Chondrocyte (in vitro differentiated cells): ENCODE measurements at regions not wholly inside any gene's neighbourhood (a gene's known extent, or its start where the extent isn't known, plus 50 kb on each side); places are given as distances from the start of the nearest gene placed in this dataset.

ENCODE experiments used
- DNase-seq: peaks from one replicate; pipeline ENCODE4 v3.0.0; 2021; ENCODE audit warnings: mixed read lengths, low spot score
- H3K27ac Mint-ChIP-seq: one replicate; pipeline ENCODE4 v1.8.0; 2021; ENCODE audit warnings: mild to moderate bottlenecking, moderate library complexity, mixed read lengths; ENCODE audit not compliant: unreplicated experiment
- H3K27me3 Mint-ChIP-seq: 2 replicates; pipeline ENCODE4 v1.8.0; 2021; ENCODE audit warnings: low read depth, mixed read lengths
- H3K36me3 Mint-ChIP-seq: 2 replicates; pipeline ENCODE4 v1.8.0; 2021; ENCODE audit warnings: low read depth, mixed read lengths
- H3K4me1 Mint-ChIP-seq: 2 replicates; pipeline ENCODE4 v1.8.0; 2021; ENCODE audit warnings: low read depth, mild to moderate bottlenecking, mixed read lengths
- H3K4me3 Mint-ChIP-seq: one replicate; pipeline ENCODE4 v1.8.0; 2021; ENCODE audit warnings: mild to moderate bottlenecking, moderate library complexity, mixed read lengths; ENCODE audit not compliant: unreplicated experiment
- H3K9me3 Mint-ChIP-seq: 2 replicates; pipeline ENCODE4 v1.8.0; 2021; ENCODE audit warnings: low read depth, mixed read lengths
- TF ChIP-seq, protein P1 (sequence below): fragments of 200-600 bp; sonication (generic); IDR thresholded peaks from 2 replicates; pipeline ENCODE4 v1.5.0; 2021; ENCODE audit warnings: antibody characterized with exemption, mild to moderate bottlenecking, moderate library complexity

DNA sequence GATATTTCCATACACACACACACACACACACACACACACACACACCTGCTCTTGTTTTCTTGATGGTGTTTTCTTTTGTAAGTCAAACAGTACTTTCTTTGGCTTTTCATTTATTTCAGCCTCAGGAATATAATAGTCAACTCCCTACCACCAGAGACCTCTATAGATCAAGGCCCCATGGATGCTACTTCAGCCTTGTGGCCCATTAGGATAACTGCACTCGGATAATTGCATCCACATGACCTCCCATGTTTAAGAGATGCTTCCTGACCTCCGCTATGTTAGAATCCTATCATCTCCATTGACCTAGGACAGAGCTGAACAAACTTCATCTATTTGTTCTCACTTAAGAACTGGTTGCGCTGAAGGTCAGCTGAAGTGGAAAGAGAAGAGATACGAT is 1094.0 kb upstream of the B3GALT2 start:
- Mint-ChIP-seq H3K36me3 (no peaks in the 10 kb centered on the region), H3K27me3 (no peaks in the 10 kb centered on the region), H3K4me1 (no peaks in the 10 kb centered on the region), H3K27ac (no peak overlapping the region), H3K9me3 (peaks cover 5% of the 10 kb centered on the region), H3K4me3 (no peak overlapping the region)
- TF ChIP-seq, protein P1, sequence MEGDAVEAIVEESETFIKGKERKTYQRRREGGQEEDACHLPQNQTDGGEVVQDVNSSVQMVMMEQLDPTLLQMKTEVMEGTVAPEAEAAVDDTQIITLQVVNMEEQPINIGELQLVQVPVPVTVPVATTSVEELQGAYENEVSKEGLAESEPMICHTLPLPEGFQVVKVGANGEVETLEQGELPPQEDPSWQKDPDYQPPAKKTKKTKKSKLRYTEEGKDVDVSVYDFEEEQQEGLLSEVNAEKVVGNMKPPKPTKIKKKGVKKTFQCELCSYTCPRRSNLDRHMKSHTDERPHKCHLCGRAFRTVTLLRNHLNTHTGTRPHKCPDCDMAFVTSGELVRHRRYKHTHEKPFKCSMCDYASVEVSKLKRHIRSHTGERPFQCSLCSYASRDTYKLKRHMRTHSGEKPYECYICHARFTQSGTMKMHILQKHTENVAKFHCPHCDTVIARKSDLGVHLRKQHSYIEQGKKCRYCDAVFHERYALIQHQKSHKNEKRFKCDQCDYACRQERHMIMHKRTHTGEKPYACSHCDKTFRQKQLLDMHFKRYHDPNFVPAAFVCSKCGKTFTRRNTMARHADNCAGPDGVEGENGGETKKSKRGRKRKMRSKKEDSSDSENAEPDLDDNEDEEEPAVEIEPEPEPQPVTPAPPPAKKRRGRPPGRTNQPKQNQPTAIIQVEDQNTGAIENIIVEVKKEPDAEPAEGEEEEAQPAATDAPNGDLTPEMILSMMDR = no peak
- no peak for DNase-seq

DNA sequence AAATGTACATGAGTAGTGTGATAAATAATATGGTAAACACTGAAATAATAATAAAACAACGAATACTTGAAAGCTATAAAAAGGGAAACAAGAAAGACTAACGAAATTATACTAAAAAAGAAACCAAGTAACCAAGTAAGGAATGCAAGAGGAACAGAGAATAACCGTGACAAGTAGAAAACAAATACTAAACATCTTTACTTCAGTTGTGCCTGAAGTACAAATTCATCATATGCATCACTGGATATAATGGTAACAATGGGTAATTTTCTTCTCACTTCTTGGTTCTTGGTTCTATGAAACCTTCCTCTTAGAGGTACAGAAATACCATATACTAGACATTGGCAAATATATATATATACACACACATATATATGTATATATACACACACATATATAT is 1093.6 kb upstream of the B3GALT2 start:
- H3K4me1 Mint-ChIP-seq = no peaks in the 10 kb centered on the region
- TF ChIP-seq, protein P1 = no peak
- no peaks in the 10 kb centered on the region for H3K36me3 Mint-ChIP-seq
- DNase-seq = no peak
- no peak overlapping the region for H3K4me3 Mint-ChIP-seq
- peaks cover 5% of the 10 kb centered on the region for H3K9me3 Mint-ChIP-seq
- no peaks in the 10 kb centered on the region for H3K27me3 Mint-ChIP-seq
- no peak overlapping the region for H3K27ac Mint-ChIP-seq

DNA sequence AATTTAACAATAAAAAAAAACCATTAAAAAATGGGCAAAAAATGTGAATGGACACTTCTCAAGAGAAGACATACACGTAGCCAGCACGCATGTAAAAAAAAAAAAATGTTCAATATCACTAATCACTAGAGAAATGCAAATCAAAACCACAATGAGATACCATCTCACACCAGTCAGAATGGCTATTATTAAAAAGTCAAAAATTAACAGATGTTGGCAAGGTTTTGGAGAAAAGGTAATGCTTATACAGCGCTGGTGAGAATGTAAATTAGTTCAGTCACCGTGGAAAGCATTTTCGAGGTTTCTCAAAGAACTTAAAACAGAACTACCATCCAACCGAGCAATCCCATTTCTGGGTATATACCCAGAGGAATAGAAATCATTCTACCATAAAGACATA is 1091.5 kb upstream of the B3GALT2 start:
- no peaks in the 10 kb centered on the region for H3K27me3 Mint-ChIP-seq
- no peak for DNase-seq
- TF ChIP-seq, protein P1 = no peak
- no peaks in the 10 kb centered on the region for H3K36me3 Mint-ChIP-seq
- H3K4me1 Mint-ChIP-seq = no peaks in the 10 kb centered on the region
- H3K4me3 Mint-ChIP-seq = no peak overlapping the region
- peaks cover 5% of the 10 kb centered on the region for H3K9me3 Mint-ChIP-seq
- H3K27ac Mint-ChIP-seq = no peak overlapping the region

DNA sequence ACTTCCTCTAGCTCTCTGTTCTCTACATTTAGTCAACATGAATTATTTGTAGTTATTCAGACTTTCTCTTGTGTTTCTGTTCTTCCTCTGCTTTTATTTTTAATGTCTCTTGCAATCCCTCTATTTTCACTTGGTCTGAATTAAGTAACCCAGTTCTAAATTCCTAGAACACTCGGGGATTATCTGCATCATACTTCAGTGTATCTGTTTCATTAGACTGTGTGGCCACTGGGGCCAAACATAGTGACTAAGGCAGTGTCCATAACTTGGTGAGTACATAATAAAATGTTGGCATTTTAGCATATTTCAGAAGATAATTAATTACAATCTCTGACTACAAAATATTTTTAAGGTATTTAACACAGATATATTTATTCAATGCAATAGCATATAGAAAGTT is 1087.2 kb upstream of the B3GALT2 start:
- H3K4me1 Mint-ChIP-seq = no peaks in the 10 kb centered on the region
- no peak overlapping the region for H3K4me3 Mint-ChIP-seq
- peaks cover 3% of the 10 kb centered on the region for H3K9me3 Mint-ChIP-seq
- H3K27me3 Mint-ChIP-seq = no peaks in the 10 kb centered on the region
- no peak for DNase-seq
- H3K27ac Mint-ChIP-seq = no peak overlapping the region
- H3K36me3 Mint-ChIP-seq = no peaks in the 10 kb centered on the region
- TF ChIP-seq, protein P1 = no peak

DNA sequence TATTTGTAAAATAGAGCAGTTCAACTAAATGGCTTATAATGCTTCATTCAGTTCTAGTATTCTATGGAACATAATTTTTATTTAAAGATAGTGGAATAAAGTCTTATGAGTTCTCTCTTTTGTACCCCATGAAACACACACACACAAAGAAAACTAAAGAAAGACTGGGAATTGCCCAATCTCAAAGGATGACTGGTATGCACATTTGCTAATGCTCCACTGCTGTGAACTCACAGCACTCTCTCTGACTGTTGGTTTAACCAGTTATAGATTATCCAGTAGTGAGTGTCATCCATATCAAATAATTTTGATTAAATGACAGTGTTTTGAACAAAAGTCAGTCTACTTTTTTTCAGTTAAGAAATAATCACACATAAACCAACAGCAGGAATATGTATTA is 1082.4 kb upstream of the B3GALT2 start:
- TF ChIP-seq, protein P1 = no peak

More for the DNA sequence above, 1082.4 kb upstream of the B3GALT2 start:
- Mint-ChIP-seq H3K4me1 (no peaks in the 10 kb centered on the region), H3K4me3 (no peak overlapping the region), H3K9me3 (no peaks in the 10 kb centered on the region), H3K27me3 (no peaks in the 10 kb centered on the region), H3K36me3 (no peaks in the 10 kb centered on the region), H3K27ac (no peak overlapping the region)
- no peak for DNase-seq
